ENCODE measurements at regions not wholly inside any gene's neighbourhood (a gene's known extent, or its start where the extent isn't known, plus 50 kb on each side); places are given as distances from the start of the nearest gene placed in this dataset.

GRCh38 chr3:42037318-42037945, 53.7 kb upstream of the TRAK1 start:
- Mint-ChIP-seq H3K27ac (peak overlapping the region; percentile 3 to 96 (median 78)), H3K4me3 (peak overlapping the region in 4 of 8 donors; percentile 7 to 45 (median 15)), H3K27me3 (no peaks in the 10 kb centered on the region), H3K9me3 (peaks cover 0 to 6% (median 0%) of the 10 kb centered on the region in 7 donors), H3K4me1 (peaks cover 67 to 96% (median 89%) of the 10 kb centered on the region in 3 donors), H3K36me3 (peaks cover 10 to 17% of the 10 kb centered on the region in 2 donors)
- no peak for DNase-seq
- ATAC-seq (ENCODE audit: low read depth in 2 of 2): no peak

- Mint-ChIP-seq H3K4me3 (peak overlapping the region in 7 of 8 donors; percentile 48 to 74 (median 56)), H3K27me3 (no peaks in the 10 kb centered on the region), H3K9me3 (peaks cover 0 to 4% (median 0%) of the 10 kb centered on the region in 7 donors), H3K36me3 (peaks cover 10 to 17% of the 10 kb centered on the region in 2 donors), H3K27ac (peak overlapping the region; percentile 36 to 96 (median 88)), H3K4me1 (peaks cover 70 to 97% (median 89%) of the 10 kb centered on the region in 3 donors)
- no peak for DNase-seq
- peak; percentile 14 to 25 for ATAC-seq (ENCODE audit: low read depth in 2 of 2)
These were observed 54.7 kb upstream of the TRAK1 start for GRCh38 chr3:42036483-42036823.

GRCh38 chr3:42035816-42036482, 55.2 kb upstream of the TRAK1 start:
- H3K27me3 Mint-ChIP-seq: no peaks in the 10 kb centered on the region

GRCh38 chr3:42035007-42035406, 56.1 kb upstream of the TRAK1 start:
- DNase-seq (no peak), ATAC-seq (ENCODE audit: low read depth in 2 of 2) (no peak)
- H3K9me3 Mint-ChIP-seq: no peaks in the 10 kb centered on the region
- peaks cover 10 to 17% of the 10 kb centered on the region in 2 donors for H3K36me3 Mint-ChIP-seq
- peak overlapping the region in 1 of 8 donors; percentile 56 for H3K4me3 Mint-ChIP-seq
- no peaks in the 10 kb centered on the region for H3K27me3 Mint-ChIP-seq
- peak overlapping the region; percentile 13 to 96 (median 83) for H3K27ac Mint-ChIP-seq
- peaks cover 66 to 91% (median 86%) of the 10 kb centered on the region in 3 donors for H3K4me1 Mint-ChIP-seq

More at GRCh38 chr3:42035816-42036482, 55.2 kb upstream of the TRAK1 start:
- peaks cover 68 to 94% (median 86%) of the 10 kb centered on the region in 3 donors for H3K4me1 Mint-ChIP-seq
- ATAC-seq (ENCODE audit: low read depth in 2 of 2) (no peak), DNase-seq (no peak)
- H3K36me3 Mint-ChIP-seq: peaks cover 10 to 17% of the 10 kb centered on the region in 2 donors
- H3K4me3 Mint-ChIP-seq: peak overlapping the region in 7 of 8 donors; percentile 49 to 74 (median 56)
- H3K27ac Mint-ChIP-seq: peak overlapping the region; percentile 63 to 96 (median 90)
- H3K9me3 Mint-ChIP-seq: peaks cover 0 to 4% (median 0%) of the 10 kb centered on the region in 7 donors

- H3K27ac Mint-ChIP-seq: peak overlapping the region; percentile 16 to 86 (median 82)
- no peaks in the 10 kb centered on the region for H3K9me3 Mint-ChIP-seq
- H3K4me1 Mint-ChIP-seq: peaks cover 69 to 94% (median 91%) of the 10 kb centered on the region in 3 donors
- H3K36me3 Mint-ChIP-seq: peaks cover 11 to 20% of the 10 kb centered on the region in 2 donors
- ATAC-seq (ENCODE audit: low read depth in 2 of 2) (no peak), DNase-seq (no peak)
- H3K27me3 Mint-ChIP-seq: no peaks in the 10 kb centered on the region
- H3K4me3 Mint-ChIP-seq: peak overlapping the region in 2 of 8 donors; percentile 48 to 54
These were observed 57.4 kb upstream of the TRAK1 start for GRCh38 chr3:42033741-42034140.

GRCh38 chr3:42032693-42033349, 58.3 kb upstream of the TRAK1 start:
- Mint-ChIP-seq H3K27me3 (no peaks in the 10 kb centered on the region), H3K36me3 (peaks cover 18 to 29% of the 10 kb centered on the region in 2 donors), H3K4me1 (peaks cover 72 to 95% (median 91%) of the 10 kb centered on the region in 3 donors), H3K4me3 (no peak overlapping the region), H3K27ac (peak overlapping the region; percentile 16 to 86 (median 74)), H3K9me3 (peaks cover 0 to 5% (median 0%) of the 10 kb centered on the region in 7 donors)
- ATAC-seq (ENCODE audit: low read depth in 2 of 2) (no peak), DNase-seq (no peak)

GRCh38 chr3:42031808-42032480, 59.2 kb upstream of the TRAK1 start:
- DNase-seq: no peak
- Mint-ChIP-seq H3K27ac (peak overlapping the region in 5 of 6 donors; percentile 1 to 91 (median 50)), H3K4me3 (no peak overlapping the region), H3K9me3 (peaks cover 0 to 5% (median 0%) of the 10 kb centered on the region in 7 donors), H3K27me3 (no peaks in the 10 kb centered on the region), H3K4me1 (peaks cover 63 to 89% (median 88%) of the 10 kb centered on the region in 3 donors), H3K36me3 (peaks cover 18 to 29% of the 10 kb centered on the region in 2 donors)
- no peak for ATAC-seq (ENCODE audit: low read depth in 2 of 2)

GRCh38 chr3:42028474-42028873, 62.7 kb upstream of the TRAK1 start:
- H3K4me3 Mint-ChIP-seq: peak overlapping the region in 4 of 8 donors; percentile 3 to 60 (median 30)
- ATAC-seq (ENCODE audit: low read depth in 2 of 2) (no peak), DNase-seq (no peak)
- H3K27ac Mint-ChIP-seq: peak overlapping the region in 3 of 6 donors; percentile 22 to 91 (median 67)
- no peaks in the 10 kb centered on the region for H3K27me3 Mint-ChIP-seq
- H3K4me1 Mint-ChIP-seq: peaks cover 59 to 88% (median 88%) of the 10 kb centered on the region in 3 donors
- H3K9me3 Mint-ChIP-seq: peaks cover 0 to 5% (median 0%) of the 10 kb centered on the region in 7 donors
- H3K36me3 Mint-ChIP-seq: peaks cover 8 to 12% of the 10 kb centered on the region in 2 donors

GRCh38 chr3:42027571-42027970, 63.6 kb upstream of the TRAK1 start:
- no peaks in the 10 kb centered on the region for H3K27me3 Mint-ChIP-seq
- no peak overlapping the region for H3K27ac Mint-ChIP-seq
- peaks cover 8 to 12% of the 10 kb centered on the region in 2 donors for H3K36me3 Mint-ChIP-seq
- peaks cover 0 to 5% (median 0%) of the 10 kb centered on the region in 7 donors for H3K9me3 Mint-ChIP-seq
- ATAC-seq (ENCODE audit: low read depth in 2 of 2): no peak
- peaks cover 58 to 88% (median 87%) of the 10 kb centered on the region in 3 donors for H3K4me1 Mint-ChIP-seq
- no peak overlapping the region for H3K4me3 Mint-ChIP-seq
- no peak for DNase-seq

GRCh38 chr3:42025370-42026138, 63.7 kb upstream of the ULK4 start:
- Mint-ChIP-seq H3K4me1 (peaks cover 64 to 93% (median 90%) of the 10 kb centered on the region in 3 donors), H3K4me3 (peak overlapping the region; percentile 11 to 89 (median 67)), H3K36me3 (peaks cover 8 to 12% of the 10 kb centered on the region in 2 donors), H3K9me3 (peaks cover 0 to 5% (median 0%) of the 10 kb centered on the region in 7 donors), H3K27ac (peak overlapping the region; percentile 80 to 98 (median 90)), H3K27me3 (no peaks in the 10 kb centered on the region)
- ATAC-seq (ENCODE audit: low read depth in 2 of 2) (peak; percentile 60 to 65), DNase-seq (peak; percentile 29)

- no peak for DNase-seq
- peak overlapping the region; percentile 11 to 89 (median 67) for H3K4me3 Mint-ChIP-seq
- H3K27me3 Mint-ChIP-seq: no peaks in the 10 kb centered on the region
- peaks cover 0 to 5% (median 0%) of the 10 kb centered on the region in 7 donors for H3K9me3 Mint-ChIP-seq
- peak; percentile 43 to 51 for ATAC-seq (ENCODE audit: low read depth in 2 of 2)
- peaks cover 8 to 12% of the 10 kb centered on the region in 2 donors for H3K36me3 Mint-ChIP-seq
- H3K27ac Mint-ChIP-seq: peak overlapping the region; percentile 80 to 98 (median 90)
- peaks cover 70 to 96% (median 90%) of the 10 kb centered on the region in 3 donors for H3K4me1 Mint-ChIP-seq
These were observed 62.9 kb upstream of the ULK4 start for GRCh38 chr3:42024591-42025351.

All from naive B cell (primary cell).